ENCODE measurements at regions not wholly inside any gene's neighbourhood (a gene's known extent, or its start where the extent isn't known, plus 50 kb on each side); places are given as distances from the start of the nearest gene placed in this dataset.
"Not testable (repeated sequence)": the region's sequence is repeated elsewhere in the genome, so short reads cannot be mapped to it uniquely, and the experiment has no call there.

- ATAC-seq = no peak
- TF ChIP-seq CTCF (IDR thresholded peaks at IDR 0.05) = no peak
- TF ChIP-seq POLR2AphosphoS5 (IDR thresholded peaks at IDR 0.05) = no peak
- TF ChIP-seq POLR2A (IDR thresholded peaks at IDR 0.05) = no peak
- TF ChIP-seq EP300 (IDR thresholded peaks at IDR 0.05) = no peak
- H3K4me3 ChIP-seq = no peak overlapping the region
- H3K27me3 ChIP-seq = no peaks in the 10 kb centered on the region
- H3K27ac ChIP-seq = no peak overlapping the region
- no peaks in the 10 kb centered on the region for H3K36me3 ChIP-seq
- H3K4me1 ChIP-seq = no peaks in the 10 kb centered on the region
- no peaks in the 10 kb centered on the region for H3K9me3 ChIP-seq
These were observed 111.6 kb upstream of the ADTRP start for GRCh38 chr6:11890209-11890608.

DNA sequence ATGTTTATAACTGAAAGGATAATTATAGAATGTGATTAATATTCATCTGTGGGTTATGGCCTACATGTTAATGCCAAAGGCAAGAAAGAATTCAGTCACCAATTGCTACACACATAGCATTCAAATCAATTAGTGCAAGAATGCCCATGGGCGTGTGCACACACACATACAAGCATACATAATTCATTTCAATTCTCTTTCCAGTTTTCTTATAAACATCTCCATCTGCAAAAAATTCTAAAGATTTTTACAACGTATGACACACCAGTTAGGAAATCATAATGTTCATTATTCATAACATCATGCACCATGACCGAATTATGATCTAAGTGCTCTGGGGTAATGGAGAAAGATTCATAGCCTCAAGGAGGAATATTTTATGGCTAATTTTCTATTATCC, 111.0 kb upstream of the ADTRP start:
- Histone ChIP-seq H3K36me3 (no peaks in the 10 kb centered on the region), H3K27me3 (no peaks in the 10 kb centered on the region), H3K9me3 (no peaks in the 10 kb centered on the region), H3K4me1 (no peaks in the 10 kb centered on the region), H3K4me3 (no peak overlapping the region), H3K27ac (no peak overlapping the region)
- no peak for TF ChIP-seq POLR2AphosphoS5 (IDR thresholded peaks at IDR 0.05)
- TF ChIP-seq POLR2A (IDR thresholded peaks at IDR 0.05) = no peak
- no peak for TF ChIP-seq CTCF (IDR thresholded peaks at IDR 0.05)
- TF ChIP-seq EP300 (IDR thresholded peaks at IDR 0.05) = no peak
- no peak for ATAC-seq
- 79 to 82% methylated on average over 3 of the region's 3 CpGs for WGBS, 2 donors (ENCODE audit: low coverage in 1 of 2)

DNA sequence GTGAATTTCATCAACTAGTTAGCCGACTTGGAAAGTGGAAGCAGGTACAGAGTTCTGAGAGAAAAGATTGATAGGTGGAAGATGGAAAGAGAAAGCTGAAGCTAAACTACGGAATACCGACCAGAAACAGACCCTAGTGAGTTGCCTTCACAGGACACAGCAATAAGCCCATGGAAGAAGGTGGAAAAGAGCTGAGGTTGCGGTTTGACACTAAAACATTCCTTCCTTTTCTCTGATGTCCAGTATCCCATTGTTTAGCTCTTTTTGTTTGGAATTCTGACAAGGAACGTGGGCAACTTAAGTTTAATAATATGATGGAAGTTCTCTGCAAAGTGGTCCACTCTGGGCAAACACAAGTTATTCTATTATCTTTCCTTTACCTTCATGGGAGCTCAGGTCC, 110.1 kb upstream of the ADTRP start:
- Histone ChIP-seq H3K27me3 (no peaks in the 10 kb centered on the region), H3K27ac (no peak overlapping the region), H3K9me3 (no peaks in the 10 kb centered on the region), H3K4me1 (no peaks in the 10 kb centered on the region), H3K36me3 (no peaks in the 10 kb centered on the region), H3K4me3 (no peak overlapping the region)
- no peak for TF ChIP-seq EP300 (IDR thresholded peaks at IDR 0.05)
- no peak for TF ChIP-seq CTCF (IDR thresholded peaks at IDR 0.05)
- TF ChIP-seq POLR2AphosphoS5 (IDR thresholded peaks at IDR 0.05) = no peak
- TF ChIP-seq POLR2A (IDR thresholded peaks at IDR 0.05) = no peak
- 69 to 88% methylated on average over 3 to 5 of the region's 5 CpGs for WGBS, 2 donors (ENCODE audit: low coverage in 1 of 2)
- no peak for ATAC-seq

GRCh38 chr6:11885159-11885558, 106.6 kb upstream of the ADTRP start:
- WGBS, 2 donors (ENCODE audit: low coverage in 1 of 2) = 67 to 100% methylated on average over 1 of the region's 1 CpG
- TF ChIP-seq POLR2AphosphoS5 (IDR thresholded peaks at IDR 0.05) = no peak
- TF ChIP-seq POLR2A (IDR thresholded peaks at IDR 0.05) = no peak
- TF ChIP-seq EP300 (IDR thresholded peaks at IDR 0.05) = no peak
- no peak for TF ChIP-seq CTCF (IDR thresholded peaks at IDR 0.05)
- no peaks in the 10 kb centered on the region for H3K9me3 ChIP-seq
- no peak overlapping the region for H3K27ac ChIP-seq
- no peaks in the 10 kb centered on the region for H3K36me3 ChIP-seq
- no peaks in the 10 kb centered on the region for H3K27me3 ChIP-seq
- H3K4me3 ChIP-seq = no peak overlapping the region
- ATAC-seq = no peak
- H3K4me1 ChIP-seq = no peaks in the 10 kb centered on the region

DNA sequence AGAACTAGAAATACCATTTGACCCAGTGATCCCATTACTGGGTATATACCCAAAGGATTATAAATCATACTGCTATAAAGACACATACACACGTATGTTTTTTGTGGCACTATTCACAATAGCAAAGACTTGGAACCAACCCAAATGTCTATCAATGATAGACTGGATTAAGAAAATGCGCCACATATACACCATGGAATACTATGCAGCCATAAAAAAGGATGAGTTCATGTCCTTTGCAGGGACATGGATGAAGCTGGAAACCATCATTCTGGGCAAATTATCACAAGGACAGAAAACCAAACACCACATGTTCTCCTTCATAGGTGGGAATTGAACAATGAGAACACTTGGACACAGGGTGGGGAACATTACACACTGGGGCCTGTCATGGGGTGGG, 104.9 kb upstream of the ADTRP start:
- H3K9me3 ChIP-seq, ATAC-seq, H3K4me3 ChIP-seq, H3K27me3 ChIP-seq, H3K36me3 ChIP-seq, H3K27ac ChIP-seq, H3K4me1 ChIP-seq: not testable (repeated sequence)
- whole genome bisulfite sequencing, 2 donors (ENCODE audit: low coverage in 1 of 2) = 100% methylated on average over 2 of the region's 2 CpGs; no CpG with 5 or more reads in 1 of the 2 donors

DNA sequence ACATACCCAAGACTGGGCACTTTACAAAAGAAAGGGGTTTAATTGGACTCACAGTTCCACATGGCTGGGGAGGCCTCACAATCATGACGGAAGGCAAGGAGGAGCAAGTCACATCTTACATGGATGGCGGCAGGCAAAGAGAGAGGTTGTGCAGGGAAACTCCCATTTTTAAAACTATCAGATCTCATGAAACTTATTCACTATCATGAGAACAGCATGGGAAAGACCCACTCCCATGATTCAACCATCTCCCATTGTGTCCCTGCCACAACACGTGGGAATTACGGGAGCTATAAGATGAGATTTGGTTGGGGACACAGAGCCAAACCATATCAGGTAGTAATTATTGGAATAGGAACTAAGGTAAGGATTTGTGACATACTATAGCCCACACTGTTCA, 101.6 kb upstream of the ADTRP start:
- H3K4me3 ChIP-seq, H3K27me3 ChIP-seq, H3K27ac ChIP-seq, H3K36me3 ChIP-seq, H3K9me3 ChIP-seq, ATAC-seq: not testable (repeated sequence)
- peaks cover 0 to 15% (median 0%) of the 10 kb centered on the region in 3 donors for H3K4me1 ChIP-seq
- WGBS, 2 donors (ENCODE audit: low coverage in 1 of 2) = 100% methylated on average over 3 to 4 of the region's 4 CpGs
